Tibial nerve (tissue), 4 donors: ENCODE measurements at regions not wholly inside any gene's neighbourhood (a gene's known extent, or its start where the extent isn't known, plus 50 kb on each side); places are given as distances from the start of the nearest gene placed in this dataset.

Source experiments
- DNase-seq, 2 donors: peaks; one replicate each; pipeline ENCODE4 v3.0.0-alpha.2; 2019; ENCODE audit warnings: low spot score in 2 of 2
- H3K27ac ChIP-seq, 4 donors: fragments of 200-600 bp; sonication (generic) in 3 of 4; one replicate each; pipeline ENCODE4 v1.5.1; 2017 to 2019; ENCODE audit warnings: mild to moderate bottlenecking in 1 of 4
- H3K27me3 ChIP-seq, 2 donors: fragments of 200-600 bp; sonication (generic) in 1 of 2; one replicate each; pipeline versions ENCODE4 v1.5.1 to v1.6.0; 2017 to 2019
- H3K36me3 ChIP-seq, 3 donors: fragments of 200-600 bp; sonication (generic); one replicate each; pipeline ENCODE4 v1.5.1; 2018 to 2019
- H3K4me1 ChIP-seq, 4 donors: fragments of 200-600 bp; sonication (generic) in 3 of 4; one replicate each; pipeline ENCODE4 v1.5.1; 2017 to 2019
- H3K4me3 ChIP-seq, 4 donors: fragments of 200-600 bp; sonication (generic) in 3 of 4; one replicate each; pipeline ENCODE4 v1.5.1; 2017 to 2019; ENCODE audit warnings: mild to moderate bottlenecking in 1 of 4, moderate library complexity in 1 of 4
- H3K9me3 ChIP-seq, 4 donors: fragments of 200-600 bp; sonication (generic) in 3 of 4; one replicate each; pipeline ENCODE4 v1.5.1; 2017 to 2019
- EP300 ChIP-seq, 2 donors: sonication (generic); formaldehyde crosslinking; IDR thresholded peaks; one replicate each; pipeline ENCODE4 v1.6.1; 2017; ENCODE audit warnings: antibody characterized with exemption in 2 of 2, mild to moderate bottlenecking in 1 of 2
- POLR2A ChIP-seq, 2 donors: fragments of 450-650 bp; IDR thresholded peaks; one replicate each; pipeline ENCODE4 v1.6.1; 2017; ENCODE audit warnings: antibody characterized with exemption in 2 of 2, mild to moderate bottlenecking in 2 of 2, moderate library complexity in 2 of 2
- WGBS, 2 donors: methylation state at CpG; one replicate each; pipeline ENCODE4 v1.1.5; 2018; 5-methylcytosine and 5-hydroxymethylcytosine counted together
- TF ChIP-seq, protein P1 (sequence below), 5 experiments: fragments of 200-600 bp in 3 of 5; fragments of 450-650 bp in 2 of 5; sonication (generic) in 3 of 5; IDR thresholded peaks; one replicate each; pipeline ENCODE4 v1.5.1; 2016 to 2019; ENCODE audit warnings: antibody characterized with exemption in 5 of 5, mild to moderate bottlenecking in 3 of 5, moderate library complexity in 2 of 5

- no peaks in the 10 kb centered on the region for H3K36me3 ChIP-seq
Observed at GRCh38 chr9:89739916-89740315, 135.1 kb downstream of the GADD45G start.

DNA sequence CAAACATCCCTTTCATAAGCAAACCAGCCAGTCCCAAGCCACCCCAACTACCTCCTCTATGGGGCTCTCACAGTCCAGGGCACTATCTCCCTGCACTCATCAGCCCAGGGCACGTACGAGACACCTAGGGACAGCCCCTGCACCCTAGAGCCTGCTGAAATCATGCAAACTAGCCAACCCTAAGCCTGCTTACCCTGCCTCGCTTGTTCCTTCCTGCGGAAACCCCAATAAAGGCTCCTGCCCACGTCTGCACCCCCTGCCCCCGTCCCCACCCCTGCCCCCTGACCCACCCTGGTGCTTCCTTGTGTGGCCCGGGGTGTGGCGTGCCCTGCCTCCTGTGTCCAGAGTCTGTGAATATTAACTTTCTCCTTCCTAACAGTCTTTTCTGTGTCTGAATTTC, 135.9 kb downstream of the GADD45G start:
- H3K4me1 ChIP-seq: no peaks in the 10 kb centered on the region
- no peaks in the 10 kb centered on the region for H3K36me3 ChIP-seq
- TF ChIP-seq POLR2A (IDR thresholded peaks at IDR 0.05) (no peak), EP300 (IDR thresholded peaks at IDR 0.05) (no peak)
- TF ChIP-seq, protein P1, sequence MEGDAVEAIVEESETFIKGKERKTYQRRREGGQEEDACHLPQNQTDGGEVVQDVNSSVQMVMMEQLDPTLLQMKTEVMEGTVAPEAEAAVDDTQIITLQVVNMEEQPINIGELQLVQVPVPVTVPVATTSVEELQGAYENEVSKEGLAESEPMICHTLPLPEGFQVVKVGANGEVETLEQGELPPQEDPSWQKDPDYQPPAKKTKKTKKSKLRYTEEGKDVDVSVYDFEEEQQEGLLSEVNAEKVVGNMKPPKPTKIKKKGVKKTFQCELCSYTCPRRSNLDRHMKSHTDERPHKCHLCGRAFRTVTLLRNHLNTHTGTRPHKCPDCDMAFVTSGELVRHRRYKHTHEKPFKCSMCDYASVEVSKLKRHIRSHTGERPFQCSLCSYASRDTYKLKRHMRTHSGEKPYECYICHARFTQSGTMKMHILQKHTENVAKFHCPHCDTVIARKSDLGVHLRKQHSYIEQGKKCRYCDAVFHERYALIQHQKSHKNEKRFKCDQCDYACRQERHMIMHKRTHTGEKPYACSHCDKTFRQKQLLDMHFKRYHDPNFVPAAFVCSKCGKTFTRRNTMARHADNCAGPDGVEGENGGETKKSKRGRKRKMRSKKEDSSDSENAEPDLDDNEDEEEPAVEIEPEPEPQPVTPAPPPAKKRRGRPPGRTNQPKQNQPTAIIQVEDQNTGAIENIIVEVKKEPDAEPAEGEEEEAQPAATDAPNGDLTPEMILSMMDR (IDR thresholded peaks at IDR 0.05): no peak
- WGBS, 2 donors: 75 to 83% methylated on average over 8 of the region's 8 CpGs
- DNase-seq: no peak
- no peaks in the 10 kb centered on the region for H3K27me3 ChIP-seq
- H3K27ac ChIP-seq: no peak overlapping the region
- no peak overlapping the region for H3K4me3 ChIP-seq
- peaks cover 0 to 6% (median 0%) of the 10 kb centered on the region in 4 donors for H3K9me3 ChIP-seq

More at GRCh38 chr9:89739916-89740315, 135.1 kb downstream of the GADD45G start:
- no peak for DNase-seq
- Histone ChIP-seq H3K4me1 (peaks cover 0 to under 1% (median 0%) of the 10 kb centered on the region in 4 donors), H3K4me3 (no peak overlapping the region), H3K9me3 (peaks cover 0 to 4% (median 0%) of the 10 kb centered on the region in 4 donors), H3K27me3 (no peaks in the 10 kb centered on the region), H3K27ac (no peak overlapping the region)
- TF ChIP-seq, protein P1 (IDR thresholded peaks at IDR 0.05): no peak
- no peak for TF ChIP-seq POLR2A (IDR thresholded peaks at IDR 0.05)
- no peak for TF ChIP-seq EP300 (IDR thresholded peaks at IDR 0.05)
- 89 to 90% methylated on average over 9 of the region's 9 CpGs for WGBS, 2 donors

DNA sequence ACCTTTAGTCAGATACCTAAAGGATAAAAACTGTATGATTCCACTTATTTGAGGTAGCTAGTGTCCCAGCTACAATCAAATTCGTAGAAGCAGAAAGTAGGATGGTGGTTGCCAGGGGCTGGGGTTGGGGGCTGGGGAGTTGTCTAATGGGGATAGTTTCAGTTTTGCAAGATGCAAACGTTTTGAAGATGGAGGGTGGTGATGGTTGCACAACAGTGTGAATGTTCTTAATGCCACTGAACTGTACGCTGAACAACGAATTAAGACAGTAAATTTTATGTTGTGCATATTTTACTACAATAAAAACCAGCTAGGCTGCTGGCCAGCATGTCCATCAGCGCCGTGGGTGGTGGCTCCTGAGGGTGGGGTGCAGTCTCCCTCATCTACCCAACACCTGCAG, 137.8 kb downstream of the GADD45G start:
- no peak overlapping the region for H3K27ac ChIP-seq
- H3K4me3 ChIP-seq: no peak overlapping the region
- DNase-seq: no peak
- WGBS, 2 donors: 74 to 83% methylated on average over 6 of the region's 6 CpGs
- TF ChIP-seq, protein P1 (IDR thresholded peaks at IDR 0.05): no peak
- TF ChIP-seq POLR2A (IDR thresholded peaks at IDR 0.05): no peak
- no peak for TF ChIP-seq EP300 (IDR thresholded peaks at IDR 0.05)
- H3K36me3 ChIP-seq: no peaks in the 10 kb centered on the region
- H3K27me3 ChIP-seq: no peaks in the 10 kb centered on the region
- H3K9me3 ChIP-seq: peaks cover 0 to 6% (median 0%) of the 10 kb centered on the region in 4 donors
- no peaks in the 10 kb centered on the region for H3K4me1 ChIP-seq

DNA sequence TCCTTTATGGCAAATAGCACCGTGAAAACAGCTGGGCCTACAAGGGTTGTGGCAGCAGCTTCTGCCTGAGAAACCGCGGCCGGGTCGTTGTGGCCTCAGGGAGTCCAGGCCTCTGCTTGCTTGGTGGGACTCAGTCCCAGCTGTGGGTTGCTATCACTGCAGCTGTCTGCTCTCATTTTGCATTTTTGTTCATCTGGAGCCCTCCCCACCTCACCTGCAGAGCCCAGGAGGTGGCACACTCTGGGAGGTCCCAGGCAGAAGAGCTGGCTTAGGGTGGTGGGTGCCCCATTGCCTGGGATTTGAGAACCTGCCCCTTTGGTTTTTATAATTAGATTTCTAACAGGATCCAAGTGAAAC, 138.4 kb downstream of the GADD45G start:
- TF ChIP-seq, protein P1 (IDR thresholded peaks at IDR 0.05): no peak
- TF ChIP-seq EP300 (IDR thresholded peaks at IDR 0.05) (no peak), POLR2A (IDR thresholded peaks at IDR 0.05) (no peak)
- Histone ChIP-seq H3K36me3 (no peaks in the 10 kb centered on the region), H3K27ac (no peak overlapping the region), H3K9me3 (peaks cover 0 to 6% (median 0%) of the 10 kb centered on the region in 4 donors), H3K27me3 (no peaks in the 10 kb centered on the region), H3K4me1 (no peaks in the 10 kb centered on the region), H3K4me3 (no peak overlapping the region)
- WGBS, 2 donors: 38 to 50% methylated on average over 5 of the region's 5 CpGs
- DNase-seq: no peak

GRCh38 chr9:89743573-89744254, 138.9 kb downstream of the GADD45G start:
- WGBS, 2 donors: 60 to 70% methylated on average over 8 of the region's 8 CpGs
- Histone ChIP-seq H3K36me3 (no peaks in the 10 kb centered on the region), H3K27me3 (no peaks in the 10 kb centered on the region), H3K9me3 (peaks cover 0 to 6% (median 0%) of the 10 kb centered on the region in 4 donors), H3K4me1 (no peaks in the 10 kb centered on the region), H3K27ac (no peak overlapping the region), H3K4me3 (no peak overlapping the region)
- no peak for DNase-seq
- TF ChIP-seq POLR2A (IDR thresholded peaks at IDR 0.05) (no peak), EP300 (IDR thresholded peaks at IDR 0.05) (no peak)
- TF ChIP-seq, protein P1 (IDR thresholded peaks at IDR 0.05): no peak
